SKM-1 treated with dmso at 0.1 percent for 144 hours (cell line): ENCODE measurements at regions not wholly inside any gene's neighbourhood (a gene's known extent, or its start where the extent isn't known, plus 50 kb on each side); places are given as distances from the start of the nearest gene placed in this dataset.

Source experiments
- DNase-seq: peaks from one replicate; lab custom pipeline; 2025; ENCODE audit not compliant: unreplicated experiment; lab: John Stamatoyannopoulos, UW

GRCh38 chr2:3959372-3959771 lies 256.0 kb downstream of the DCDC2C start:
- DNase-seq, result peak; percentile 29

- no peak for DNase-seq
These were observed 256.7 kb downstream of the DCDC2C start for GRCh38 chr2:3960106-3960505.

- DNase-seq, result no peak
These were observed 259.3 kb downstream of the DCDC2C start for GRCh38 chr2:3962719-3963118.

- DNase-seq, result no peak
These were observed 261.8 kb downstream of the DCDC2C start for GRCh38 chr2:3965211-3965610.

- no peak for DNase-seq
These were observed 262.6 kb downstream of the DCDC2C start for GRCh38 chr2:3965953-3966352.

DNA sequence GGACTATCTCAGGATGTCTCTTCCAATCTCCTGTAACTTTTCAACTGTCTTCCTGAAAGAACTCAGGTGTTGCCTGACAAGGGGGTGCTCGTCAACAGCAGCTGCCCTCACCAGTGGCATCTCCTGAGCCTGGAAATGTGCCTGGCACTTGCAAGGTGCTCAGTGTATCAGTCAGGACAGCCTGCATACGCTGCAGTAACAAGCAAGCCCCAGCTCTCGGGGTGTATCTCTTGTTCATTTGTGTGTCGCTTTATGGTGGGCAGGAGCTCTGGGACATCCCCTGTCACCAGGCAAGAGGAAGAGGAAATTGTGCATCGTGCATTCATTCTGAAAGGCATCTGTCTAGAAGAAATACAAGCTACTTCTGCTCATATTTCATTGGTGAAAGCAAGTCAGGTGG lies 263.1 kb downstream of the DCDC2C start:
- no peak for DNase-seq

GRCh38 chr2:3968736-3969135 lies 265.4 kb downstream of the DCDC2C start:
- no peak for DNase-seq

DNA sequence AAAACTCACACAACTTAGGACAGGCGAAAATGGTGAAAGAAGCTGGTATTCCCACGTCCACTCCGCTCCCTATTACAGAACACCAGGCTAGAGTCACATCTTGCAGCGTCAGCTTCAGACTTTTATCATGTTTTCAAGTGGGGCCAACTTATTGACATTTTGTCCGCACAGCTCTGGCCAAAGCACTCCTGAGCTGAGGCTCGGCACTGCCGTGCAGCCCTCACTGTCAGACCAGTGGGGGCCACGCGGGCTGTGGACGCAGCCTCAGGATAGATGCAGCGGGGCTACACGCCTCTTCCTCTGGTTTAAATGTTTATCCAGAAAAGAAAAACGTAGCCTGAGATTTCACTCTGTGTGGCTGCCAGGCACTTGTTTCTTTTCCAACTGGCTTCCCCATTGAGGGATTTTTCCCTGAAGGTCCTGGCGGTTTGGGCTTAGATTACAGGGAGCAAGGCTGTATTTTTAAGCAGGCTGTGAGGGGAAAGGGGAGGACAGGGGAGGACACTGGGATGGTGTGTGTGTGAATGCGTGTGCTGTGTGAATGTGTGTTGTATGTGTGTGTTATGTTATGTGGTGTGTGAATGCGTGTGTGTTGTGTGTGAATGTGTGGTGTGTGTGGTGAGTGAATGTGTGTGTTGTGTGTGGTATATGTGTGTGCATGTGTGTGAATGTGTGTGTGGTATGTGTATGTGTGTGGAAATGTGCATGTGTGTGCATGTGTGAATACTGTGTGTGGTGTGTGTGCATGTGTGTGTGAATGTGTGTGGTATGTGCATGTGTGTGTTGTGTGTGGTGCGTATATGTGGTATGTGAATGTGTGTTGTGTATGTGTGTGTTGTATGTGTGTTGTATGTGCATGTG lies 267.6 kb downstream of the DCDC2C start:
- DNase-seq, result no peak

GRCh38 chr2:3971652-3972192 lies 268.3 kb downstream of the DCDC2C start:
- DNase-seq, result no peak

- no peak for DNase-seq
These were observed 269.0 kb downstream of the DCDC2C start for GRCh38 chr2:3972377-3972776.

GRCh38 chr2:3974765-3975164 lies 271.4 kb downstream of the DCDC2C start:
- no peak for DNase-seq

GRCh38 chr2:3981446-3981987 lies 278.1 kb downstream of the DCDC2C start:
- DNase-seq, result no peak

DNA sequence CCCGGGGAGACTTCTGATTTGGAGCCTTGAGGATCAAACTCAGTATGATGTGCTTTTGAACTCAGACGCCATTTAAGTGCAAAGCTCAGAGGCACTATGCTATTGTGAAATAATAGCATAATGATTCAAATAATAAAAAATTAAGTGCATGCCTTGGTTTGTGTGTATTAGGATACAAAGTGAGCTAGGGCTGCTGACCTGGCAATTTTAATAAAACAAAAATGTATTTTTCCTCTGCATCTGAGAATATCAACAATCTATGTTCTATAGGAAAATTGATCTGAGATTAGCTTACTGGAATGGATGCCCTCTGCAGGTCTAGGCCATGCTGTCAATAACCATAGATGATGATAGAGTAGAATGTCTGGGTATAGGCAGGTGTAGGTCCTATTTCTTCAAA lies 278.8 kb downstream of the DCDC2C start:
- no peak for DNase-seq

- no peak for DNase-seq
These were observed 282.7 kb downstream of the DCDC2C start for GRCh38 chr2:3986063-3986462.

DNA sequence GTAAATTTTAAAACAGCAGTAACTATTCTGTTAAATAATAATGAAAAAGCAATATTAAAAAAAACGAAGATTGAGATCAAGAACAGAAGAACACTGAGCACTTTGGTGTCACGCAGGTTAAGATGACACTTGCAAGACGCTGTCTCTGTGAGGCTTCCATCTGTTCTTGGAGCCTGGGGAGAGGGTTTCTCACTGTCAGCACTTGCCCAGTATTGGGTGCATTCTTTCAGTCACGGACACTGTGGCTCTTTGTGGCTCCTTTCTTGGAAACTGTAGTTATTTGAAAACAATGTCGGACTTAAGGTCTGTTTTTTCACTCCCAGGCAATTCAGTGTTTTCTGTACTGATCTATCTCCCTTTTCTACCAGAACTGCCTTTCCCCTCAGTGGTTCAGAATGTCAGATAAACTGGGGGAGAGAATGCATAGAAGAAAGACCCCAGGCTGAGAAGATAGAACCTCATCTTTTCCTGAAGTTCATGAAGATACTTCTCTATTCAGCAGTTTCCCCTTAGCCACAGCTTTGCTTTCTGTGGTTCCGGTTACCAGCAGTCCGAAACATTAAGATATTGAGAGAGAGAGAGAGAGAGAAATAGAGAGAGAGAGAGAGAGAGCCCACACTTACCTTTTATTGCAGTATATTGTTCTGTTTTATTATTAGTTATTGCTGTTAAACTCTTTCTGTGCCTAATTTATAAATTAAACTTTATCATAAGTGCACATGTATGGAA lies 283.3 kb downstream of the DCDC2C start:
- DNase-seq, result no peak

- no peak for DNase-seq
These were observed 299.5 kb downstream of the DCDC2C start for GRCh38 chr2:4002841-4003403.

GRCh38 chr2:4012197-4012596 lies 308.8 kb downstream of the DCDC2C start:
- no peak for DNase-seq

DNA sequence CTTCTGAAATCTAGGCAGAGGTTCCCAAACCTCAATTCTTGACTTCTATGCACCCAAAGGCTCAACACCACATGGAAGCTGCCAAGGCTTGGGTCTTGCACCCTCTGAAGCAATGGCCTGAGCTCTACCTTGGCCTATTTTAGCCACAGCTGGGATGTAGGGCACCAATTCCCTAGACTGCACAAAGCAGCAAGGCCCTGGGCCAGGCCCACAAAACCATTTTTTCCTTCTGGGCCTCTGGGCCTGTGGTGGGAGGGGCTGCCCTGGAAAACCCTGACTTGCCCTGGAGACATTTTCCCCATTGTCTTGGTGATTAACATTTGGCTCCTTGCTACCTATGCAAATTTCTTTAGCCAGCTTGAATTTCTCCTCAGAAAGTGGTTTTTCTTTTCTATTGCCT lies 315.2 kb downstream of the DCDC2C start:
- DNase-seq, result no peak

DNA sequence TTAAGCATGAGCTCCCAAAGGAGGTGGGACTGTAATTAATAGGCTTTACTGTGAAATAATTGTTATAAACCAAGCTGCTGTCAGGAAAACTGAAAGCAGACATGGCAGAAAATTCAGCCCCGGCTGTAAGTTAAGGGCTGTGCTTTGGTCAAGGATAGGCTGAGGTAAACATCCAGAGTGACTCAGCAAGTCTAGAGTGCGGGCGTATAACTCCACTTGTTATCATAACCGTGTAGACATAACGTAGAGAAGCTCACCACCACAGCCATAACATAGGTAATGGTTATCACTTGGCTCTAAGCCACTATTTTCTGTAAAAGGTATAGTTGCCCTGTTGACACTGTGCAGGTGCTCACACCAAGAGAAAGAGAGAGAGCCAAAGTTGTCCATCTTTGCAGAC lies 316.8 kb downstream of the DCDC2C start:
- no peak for DNase-seq

- no peak for DNase-seq
These were observed 317.3 kb downstream of the DCDC2C start for GRCh38 chr2:4020649-4021048.

GRCh38 chr2:4024605-4025004 lies 321.2 kb downstream of the DCDC2C start:
- no peak for DNase-seq

- DNase-seq, result no peak
These were observed 325.7 kb downstream of the DCDC2C start for GRCh38 chr2:4029081-4029480.
